H1 (cell line): ENCODE measurements at regions not wholly inside any gene's neighbourhood (a gene's known extent, or its start where the extent isn't known, plus 50 kb on each side); places are given as distances from the start of the nearest gene placed in this dataset.

Source experiments
- CTCF ChIA-PET: fragments of 300-600 bp; sonication (Branson Sonifier 250); formaldehyde crosslinking; loops from one replicate; lab custom pipeline; 2021; ENCODE audit not compliant: partially characterized antibody; lab: Charles Lee
- POLR2A ChIA-PET: fragments of 300-600 bp; sonication (Branson Sonifier 250); formaldehyde crosslinking; loops from one replicate; lab custom pipeline; 2021; ENCODE audit warnings: inconsistent platforms; ENCODE audit not compliant: partially characterized antibody; lab: Charles Lee
- DNase-seq, 2 experiments: peaks; one replicate each; pipeline versions ENCODE4 v3.0.0 to v3.0.0-alpha.2; 2010 to 2022; ENCODE audit warnings: low spot score in 2 of 2, low read depth in 1 of 2, mixed read lengths in 1 of 2
- FAIRE-seq: peaks from 2 replicates; lab custom pipeline; 2011; peaks lifted over from hg19 to GRCh38; lab: Jason Lieb, UNC
- H2AFZ ChIP-seq: 2 replicates; pipeline ENCODE4 v1.8.1; 2012; ENCODE audit warnings: low read length, inconsistent platforms
- H2AK5ac ChIP-seq: 2 replicates; pipeline ENCODE4 v1.6.1; 2013; ENCODE audit warnings: low read depth, low read length
- H2BK120ac ChIP-seq: replicated peaks from 2 replicates; pipeline ENCODE3; 2013; ENCODE audit warnings: low read depth, low read length, inconsistent platforms
- H2BK12ac ChIP-seq: 2 replicates; pipeline ENCODE4 v1.6.1; 2013; ENCODE audit warnings: low read depth, low read length
- H2BK15ac ChIP-seq: 2 replicates; pipeline ENCODE4 v1.6.1; 2013; ENCODE audit warnings: low read length
- H2BK20ac ChIP-seq: 2 replicates; pipeline ENCODE4 v1.6.1; 2013; ENCODE audit warnings: low read length
- H2BK5ac ChIP-seq: 2 replicates; pipeline ENCODE4 v1.6.1; 2013; ENCODE audit warnings: low read depth, low read length
- H3K14ac ChIP-seq: 2 replicates; pipeline ENCODE4 v1.6.1; 2013; ENCODE audit warnings: inconsistent platforms; ENCODE audit not compliant: insufficient read length
- H3K18ac ChIP-seq: 2 replicates; pipeline ENCODE4 v1.6.1; 2013; ENCODE audit warnings: low read length; ENCODE audit errors: extremely low read depth
- H3K23ac ChIP-seq: 2 replicates; pipeline ENCODE4 v1.6.1; 2013; ENCODE audit warnings: inconsistent platforms; ENCODE audit not compliant: insufficient read length
- H3K23me2 ChIP-seq: 2 replicates; pipeline ENCODE4 v1.6.1; 2013; ENCODE audit warnings: low read depth, low read length
- H3K27ac ChIP-seq: 2 replicates; pipeline ENCODE4 v1.6.1; 2011; ENCODE audit warnings: low read depth, low read length, inconsistent platforms
- H3K27me3 ChIP-seq, 4 experiments: replicated peaks in 1 of 4; 1 replicate in 1 of 4; 2 replicates in 3 of 4; pipeline versions ENCODE4 v1.6.1 to v1.8.1; 2011 to 2013; ENCODE audit warnings: low read length in 3 of 4, mild to moderate bottlenecking in 3 of 4, inconsistent platforms in 2 of 4, mixed read lengths in 2 of 4, moderate library complexity in 1 of 4; ENCODE audit not compliant: control insufficient read depth in 3 of 4, insufficient read depth in 3 of 4; ENCODE audit errors: extremely low read depth in 1 of 4
- H3K36me3 ChIP-seq, 4 experiments: 2 replicates each; pipeline versions ENCODE4 v1.6.1 to v1.8.1; 2011 to 2013; ENCODE audit warnings: mild to moderate bottlenecking in 4 of 4, low read length in 3 of 4, moderate library complexity in 2 of 4, control low read depth in 1 of 4, inconsistent platforms in 1 of 4; ENCODE audit not compliant: insufficient read depth in 4 of 4, control insufficient read depth in 2 of 4
- H3K4ac ChIP-seq: replicated peaks from 2 replicates; pipeline ENCODE3; 2013; ENCODE audit warnings: low read length, low read depth, mixed read lengths, inconsistent platforms; ENCODE audit not compliant: insufficient read length
- H3K4me1 ChIP-seq, 4 experiments: replicated peaks in 1 of 4; 1 replicate in 1 of 4; 2 replicates in 3 of 4; pipeline versions ENCODE4 v1.6.1 to v1.8.1; 2011 to 2013; ENCODE audit warnings: low read length in 3 of 4, inconsistent platforms in 2 of 4, mixed read lengths in 1 of 4; ENCODE audit not compliant: insufficient read depth in 4 of 4, control insufficient read depth in 3 of 4
- H3K4me2 ChIP-seq, 2 experiments: 2 replicates each; pipeline versions ENCODE4 v1.6.1 to v1.8.1; 2011 to 2013; ENCODE audit warnings: low read depth in 2 of 2, low read length in 2 of 2, control low read depth in 1 of 2, inconsistent platforms in 1 of 2, mild to moderate bottlenecking in 1 of 2; ENCODE audit not compliant: insufficient read depth in 1 of 2
- H3K4me3 ChIP-seq, 4 experiments: fragments of 200-600, 300-600 bp in 1 of 4; sonication (generic), shearing (Covaris generic), sonication (Bioruptor Twin) in 1 of 4; 2 replicates each; pipeline versions ENCODE4 v1.5.1 to v1.8.1; 2011 to 2016; ENCODE audit warnings: low read length in 4 of 4, low read depth in 3 of 4, control low read depth in 2 of 4, inconsistent platforms in 2 of 4, mild to moderate bottlenecking in 2 of 4, mixed read lengths in 1 of 4, moderate library complexity in 1 of 4; ENCODE audit not compliant: insufficient read depth in 2 of 4; ENCODE audit errors: extremely low read depth in 1 of 4
- H3K56ac ChIP-seq: replicated peaks from 2 replicates; pipeline ENCODE3; 2013; ENCODE audit warnings: low read depth, mild to moderate bottlenecking, mixed read lengths, low read length, inconsistent platforms; ENCODE audit not compliant: insufficient read length
- H3K79me1 ChIP-seq: 2 replicates; pipeline ENCODE4 v1.6.1; 2013; ENCODE audit warnings: low read depth, low read length, control low read depth
- H3K79me2 ChIP-seq, 2 experiments: 2 replicates each; pipeline versions ENCODE4 v1.6.1 to v1.8.1; 2012 to 2013; ENCODE audit warnings: low read length in 2 of 2, mild to moderate bottlenecking in 2 of 2, inconsistent platforms in 1 of 2; ENCODE audit not compliant: insufficient read depth in 2 of 2, control insufficient read depth in 1 of 2
- H3K9ac ChIP-seq, 4 experiments: replicated peaks in 1 of 4; 1 replicate in 1 of 4; 2 replicates in 3 of 4; pipeline versions ENCODE4 v1.6.1 to v1.8.1; 2011 to 2013; ENCODE audit warnings: low read depth in 3 of 4, low read length in 3 of 4, control low read depth in 2 of 4, mild to moderate bottlenecking in 2 of 4, moderate library complexity in 2 of 4, inconsistent platforms in 1 of 4; ENCODE audit errors: extremely low read depth in 1 of 4
- H3K9me3 ChIP-seq, 2 experiments: 2 replicates each; pipeline versions ENCODE4 v1.6.1 to v1.8.1; 2012 to 2013; ENCODE audit warnings: mild to moderate bottlenecking in 2 of 2, moderate library complexity in 2 of 2, control low read depth in 1 of 2, inconsistent platforms in 1 of 2, low read depth in 1 of 2, low read length in 1 of 2, mixed read lengths in 1 of 2; ENCODE audit not compliant: insufficient read depth in 2 of 2
- H4K20me1 ChIP-seq, 2 experiments: replicated peaks in 1 of 2; 2 replicates each; pipeline versions ENCODE3 to v1.8.1; 2011 to 2013; ENCODE audit warnings: inconsistent platforms in 2 of 2, low read length in 2 of 2, mild to moderate bottlenecking in 1 of 2; ENCODE audit not compliant: insufficient read depth in 2 of 2, control insufficient read depth in 1 of 2
- H4K5ac ChIP-seq: 2 replicates; pipeline ENCODE4 v1.6.1; 2013; ENCODE audit warnings: low read length, low read depth, mixed read lengths, inconsistent platforms; ENCODE audit not compliant: insufficient read length
- H4K8ac ChIP-seq: 2 replicates; pipeline ENCODE4 v1.8.0; 2013; ENCODE audit warnings: mild to moderate bottlenecking, moderate library complexity, low read length, inconsistent platforms; ENCODE audit not compliant: insufficient read depth; ENCODE audit errors: extremely low read depth
- H4K91ac ChIP-seq: replicated peaks from 2 replicates; pipeline ENCODE3; 2013; ENCODE audit warnings: low read length, mixed read lengths, inconsistent platforms; ENCODE audit not compliant: insufficient read length
- KDM1A ChIP-seq: fragments of 200-600, 300-600 bp; sonication (generic); IDR thresholded peaks from 2 replicates; pipeline ENCODE4 v1.7.1; 2016; ENCODE audit warnings: mild to moderate bottlenecking, low read length, borderline replicate concordance
- RAD21 ChIP-seq, 2 experiments: IDR thresholded peaks in 1 of 2; conservative IDR thresholded peaks in 1 of 2; 2 replicates each; pipeline ENCODE4 v1.6.1; 2011; ENCODE audit warnings: low read depth in 2 of 2, low read length in 2 of 2, improper control_type of control experiment in 1 of 2, inconsistent platforms in 1 of 2, mild to moderate bottlenecking in 1 of 2, moderate library complexity in 1 of 2
- WGBS, 2 experiments: shearing (Covaris generic) in 1 of 2; methylation state at CpG; one replicate each; pipeline versions ENCODE4 v1.1.6 to v1.1.7; 2013 to 2015; ENCODE audit warnings: low lambda C conversion rate in 2 of 2, mixed read lengths in 2 of 2, inconsistent platforms in 1 of 2, low coverage in 1 of 2, missing lambda C conversion rate in 1 of 2; ENCODE audit not compliant: insufficient replicate concordance in 2 of 2, insufficient coverage in 1 of 2, insufficient read length in 1 of 2; ENCODE audit errors: extremely low coverage in 1 of 2, missing lambda C conversion rate in 1 of 2; 5-methylcytosine and 5-hydroxymethylcytosine counted together
- TF ChIP-seq, protein P1 (sequence below), 3 experiments: IDR thresholded peaks; 1 replicate in 2 of 3; 2 replicates in 1 of 3; pipeline versions ENCODE4 v1.5.1 to v1.6.1; 2011; ENCODE audit warnings: low read length in 3 of 3, mild to moderate bottlenecking in 3 of 3, inconsistent platforms in 2 of 3, low read depth in 1 of 3, moderate library complexity in 1 of 3; ENCODE audit not compliant: insufficient read depth in 1 of 3; ENCODE audit errors: control extremely low read depth in 1 of 3

GRCh38 chr14:28012629-28013415 is 753.8 kb upstream of the FOXG1 start:
- no peak overlapping the region for H3K18ac ChIP-seq
- H3K27me3 ChIP-seq, result no peaks in the 10 kb centered on the region
- POLR2A ChIA-PET, result interaction anchor here (0.5 to 1.3 kb wide), 2 partner anchors 8 to 343 kb away, joined by 3 to 4 read pairs; no protein-coding TSS in a partner anchor
- no peaks in the 10 kb centered on the region for H3K79me2 ChIP-seq
- no peak overlapping the region for H2BK12ac ChIP-seq
- no peak overlapping the region for H3K4me2 ChIP-seq
- WGBS, 2 experiments, result 68% methylated on average over 6 of the region's 6 CpGs; no CpG with 5 or more reads in 1 of the 2 experiments
- H2BK5ac ChIP-seq, result no peak overlapping the region
- H2AK5ac ChIP-seq, result no peak overlapping the region
- H3K9me3 ChIP-seq, result no peaks in the 10 kb centered on the region
- H3K56ac ChIP-seq, result no peak overlapping the region
- H2AFZ ChIP-seq, result peak overlapping the region; percentile 27; the same call in 1 of the 2 replicates
- no peak overlapping the region for H2BK15ac ChIP-seq
- H3K23ac ChIP-seq, result no peak overlapping the region
- CTCF ChIA-PET, result interaction anchor here (0.8 to 1.0 kb wide), 2 partner anchors 10 to 13 kb away, joined by 3 read pairs; no protein-coding TSS in a partner anchor
- H4K8ac ChIP-seq, result no peak overlapping the region
- H4K20me1 ChIP-seq, result no peaks in the 10 kb centered on the region
- TF ChIP-seq, protein P1, sequence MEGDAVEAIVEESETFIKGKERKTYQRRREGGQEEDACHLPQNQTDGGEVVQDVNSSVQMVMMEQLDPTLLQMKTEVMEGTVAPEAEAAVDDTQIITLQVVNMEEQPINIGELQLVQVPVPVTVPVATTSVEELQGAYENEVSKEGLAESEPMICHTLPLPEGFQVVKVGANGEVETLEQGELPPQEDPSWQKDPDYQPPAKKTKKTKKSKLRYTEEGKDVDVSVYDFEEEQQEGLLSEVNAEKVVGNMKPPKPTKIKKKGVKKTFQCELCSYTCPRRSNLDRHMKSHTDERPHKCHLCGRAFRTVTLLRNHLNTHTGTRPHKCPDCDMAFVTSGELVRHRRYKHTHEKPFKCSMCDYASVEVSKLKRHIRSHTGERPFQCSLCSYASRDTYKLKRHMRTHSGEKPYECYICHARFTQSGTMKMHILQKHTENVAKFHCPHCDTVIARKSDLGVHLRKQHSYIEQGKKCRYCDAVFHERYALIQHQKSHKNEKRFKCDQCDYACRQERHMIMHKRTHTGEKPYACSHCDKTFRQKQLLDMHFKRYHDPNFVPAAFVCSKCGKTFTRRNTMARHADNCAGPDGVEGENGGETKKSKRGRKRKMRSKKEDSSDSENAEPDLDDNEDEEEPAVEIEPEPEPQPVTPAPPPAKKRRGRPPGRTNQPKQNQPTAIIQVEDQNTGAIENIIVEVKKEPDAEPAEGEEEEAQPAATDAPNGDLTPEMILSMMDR (IDR thresholded peaks at IDR 0.05; ENCODE audit: control extremely low read depth in 1 of 3, insufficient read depth in 1 of 3, low read depth in 1 of 3, low read length in 3 of 3), result peak; percentile 13 to 35 (median 34); a peak in 2 of 4 replicates
- TF ChIP-seq KDM1A (no peak), RAD21 (IDR thresholded peaks at IDR 0.05 in 1 of 2, conservative IDR thresholded peaks at IDR 0.05 in 1 of 2; ENCODE audit: low read depth in 2 of 2, low read length in 2 of 2) (peak; percentile 46 to 53)
- TF ChIP-seq, all 59 proteins: peak for 2
- Histone ChIP-seq H3K9ac (no peak overlapping the region), H3K79me1 (no peaks in the 10 kb centered on the region), H4K91ac (no peak overlapping the region), H3K14ac (no peak overlapping the region), H2BK20ac (no peak overlapping the region), H3K4me3 (no peak overlapping the region), H3K36me3 (no peaks in the 10 kb centered on the region), H3K4ac (no peak overlapping the region), H2BK120ac (no peak overlapping the region), H3K4me1 (no peaks in the 10 kb centered on the region; a peak in 1 of 7 replicates), H4K5ac (no peak overlapping the region), H3K27ac (no peak overlapping the region), H3K23me2 (no peaks in the 10 kb centered on the region)
- DNase-seq (no peak), FAIRE-seq (no peak)
